GM04503 (cell line): ENCODE measurements at regions not wholly inside any gene's neighbourhood (a gene's known extent, or its start where the extent isn't known, plus 50 kb on each side); places are given as distances from the start of the nearest gene placed in this dataset.
"Not testable (repeated sequence)": the region's sequence is repeated elsewhere in the genome, so short reads cannot be mapped to it uniquely, and the experiment has no call there.

Experiments
- DNase-seq: peaks from one replicate; pipeline ENCODE4 v3.0.0-alpha.2; 2012; ENCODE audit warnings: low read depth

DNA sequence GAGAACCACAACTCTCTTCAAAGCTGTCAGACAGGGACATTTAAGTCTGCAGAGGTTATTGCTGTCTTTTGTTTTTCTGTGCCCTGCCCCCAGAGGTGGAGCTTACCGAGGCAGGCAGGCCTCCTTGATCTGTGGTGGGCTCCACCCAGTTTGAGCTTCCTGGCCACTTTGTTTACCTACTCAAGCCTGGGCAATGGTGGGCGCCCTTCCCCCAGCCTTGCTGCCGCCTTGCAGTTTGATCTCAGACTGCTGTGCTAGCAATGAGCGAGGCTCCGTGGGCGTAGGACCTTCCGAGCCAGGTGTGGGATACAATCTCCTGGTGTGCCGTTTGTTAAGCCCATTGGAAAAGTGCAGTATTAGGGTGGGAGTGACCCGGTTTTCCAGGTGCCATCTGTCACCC lies 822.1 kb downstream of the KCNMA1 start:
- not testable (repeated sequence) for DNase-seq

DNA sequence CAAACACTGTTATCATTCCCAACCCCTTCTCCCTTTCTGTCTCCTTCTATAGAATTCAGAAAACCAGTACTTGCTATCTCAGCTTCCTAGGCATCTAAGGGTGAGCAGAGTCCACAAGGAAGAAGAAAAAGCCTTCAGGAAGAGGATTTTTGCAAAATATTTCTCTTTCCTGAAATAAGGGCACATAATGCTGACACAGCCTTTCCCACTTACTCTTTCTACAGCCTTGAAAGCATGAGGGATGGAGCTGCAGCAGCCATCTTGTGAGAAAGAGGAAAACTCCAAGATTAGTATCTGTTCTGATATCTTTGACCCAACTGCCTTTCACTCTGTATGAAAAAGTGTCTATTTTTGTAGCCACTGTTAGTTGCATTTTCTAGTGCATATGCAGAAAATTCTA lies 826.2 kb downstream of the KCNMA1 start:
- DNase-seq: no peak

DNA sequence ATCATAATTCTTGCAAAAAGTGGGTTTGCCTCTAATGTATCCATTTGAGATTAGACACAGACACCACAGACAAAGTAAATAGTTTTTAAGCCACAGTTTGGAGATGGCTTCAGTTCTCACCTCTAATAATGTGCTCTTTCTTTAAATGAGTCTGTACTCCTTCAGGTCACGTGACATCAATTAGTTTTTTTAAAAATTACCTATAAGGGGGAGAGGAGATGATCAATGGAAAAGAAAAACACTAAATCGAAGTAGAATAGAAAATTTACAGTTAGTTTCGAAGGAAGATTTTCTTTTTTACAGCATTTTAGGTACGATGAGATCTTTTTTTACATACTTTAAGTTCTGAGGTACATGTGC lies 849.2 kb downstream of the KCNMA1 start:
- DNase-seq: no peak

DNA sequence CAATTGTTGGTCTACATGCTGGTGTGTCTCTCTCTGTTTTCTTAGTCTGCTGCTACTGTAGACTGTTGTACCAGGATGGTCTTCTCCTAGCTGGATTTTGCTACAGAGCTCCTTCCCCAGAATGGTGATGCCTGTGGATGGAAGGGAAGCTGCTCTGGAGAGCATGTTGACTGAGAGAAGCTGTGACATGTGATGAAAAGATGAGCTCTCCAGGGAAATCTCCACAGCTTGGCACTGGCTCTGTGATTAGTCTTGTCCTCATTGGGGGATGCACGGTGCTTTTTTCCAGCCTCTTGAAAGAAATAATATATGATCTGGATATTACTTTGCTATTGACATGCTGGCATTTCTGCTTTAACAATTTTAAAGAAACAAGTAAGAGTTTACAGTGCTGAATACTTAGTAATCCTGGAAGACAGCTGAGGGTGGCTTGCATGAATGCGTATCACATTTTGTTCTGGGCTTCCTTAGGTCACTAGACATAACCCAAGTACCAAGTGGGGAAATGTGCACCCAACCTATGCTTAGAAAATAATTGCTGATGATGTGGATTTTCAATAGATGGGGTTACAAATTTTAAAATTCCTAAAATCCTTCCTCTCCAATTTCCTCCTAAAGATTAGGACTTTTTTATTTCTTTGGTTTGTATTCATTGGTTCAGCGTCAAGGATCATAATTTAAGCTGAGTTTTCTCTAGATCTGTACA lies 849.7 kb downstream of the KCNMA1 start:
- DNase-seq: no peak

DNA sequence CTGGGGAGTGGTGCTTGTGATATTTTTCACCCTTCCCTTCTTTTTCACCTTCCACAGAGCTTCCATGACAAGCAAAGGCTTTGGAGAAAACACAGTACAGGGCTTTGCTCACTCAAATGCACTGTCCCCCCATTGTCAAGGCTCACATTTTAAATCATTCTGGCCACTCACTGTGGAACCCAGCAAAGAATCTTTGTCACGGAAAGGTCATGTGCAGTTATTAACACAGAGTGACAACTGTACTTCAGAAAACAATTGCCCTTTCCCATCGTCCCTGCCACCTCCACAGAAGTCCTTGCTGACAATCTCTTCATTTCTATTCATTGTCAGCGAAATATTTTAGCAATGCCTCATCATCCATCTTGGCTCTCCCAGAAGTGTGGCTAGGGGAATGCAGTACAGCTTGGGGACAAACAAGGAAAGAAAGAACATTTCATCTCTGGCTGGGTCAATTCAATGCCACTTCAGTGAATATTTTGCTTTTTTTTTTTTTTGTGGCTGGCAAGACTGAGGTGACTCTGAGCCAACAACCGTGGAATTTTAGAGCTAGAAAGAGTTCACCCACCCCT lies 851.0 kb downstream of the KCNMA1 start:
- DNase-seq: no peak

DNA sequence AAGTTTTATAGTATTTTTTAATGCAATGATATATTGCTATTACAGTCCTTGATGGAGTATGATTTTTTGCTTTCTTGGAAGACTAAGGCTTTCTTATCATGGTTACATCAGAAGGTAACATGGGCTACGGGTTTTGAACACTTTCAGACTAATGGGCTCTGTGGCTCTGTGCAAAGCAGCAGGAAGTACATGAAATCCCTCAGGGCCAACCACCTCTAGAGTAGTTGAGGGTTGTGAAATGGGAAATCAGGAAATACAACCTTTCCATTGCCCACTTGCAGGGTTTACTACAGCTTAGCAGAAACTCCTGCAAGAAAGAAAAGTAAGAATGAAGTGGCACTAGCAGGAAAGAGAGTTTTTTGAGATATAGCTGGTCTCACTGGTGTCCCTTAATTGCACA lies 853.5 kb downstream of the KCNMA1 start:
- DNase-seq: no peak

DNA sequence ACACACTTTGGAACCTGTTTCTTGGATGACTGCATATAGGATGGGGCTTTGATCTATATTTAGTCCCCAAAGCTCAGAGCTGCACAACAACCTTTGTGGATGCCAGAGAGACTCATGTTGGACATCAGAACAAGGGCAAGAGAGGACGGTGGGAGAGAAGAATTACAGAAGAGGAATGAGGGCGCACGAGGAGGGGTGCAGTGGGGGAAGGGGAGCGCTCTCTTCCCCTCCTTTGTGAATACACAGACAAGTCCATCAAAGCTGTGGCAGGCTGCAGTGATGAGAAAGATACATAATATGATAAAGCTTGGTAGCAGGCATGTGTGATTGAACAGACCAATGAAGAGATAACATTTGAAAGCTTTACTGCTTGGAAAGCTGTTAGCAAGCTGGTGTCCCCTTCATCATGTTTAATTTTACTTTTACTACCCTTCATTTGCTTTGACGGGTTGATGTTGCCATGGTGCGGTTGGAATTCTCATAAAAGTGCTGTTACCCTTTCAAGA lies 857.8 kb downstream of the KCNMA1 start:
- DNase-seq: no peak

DNA sequence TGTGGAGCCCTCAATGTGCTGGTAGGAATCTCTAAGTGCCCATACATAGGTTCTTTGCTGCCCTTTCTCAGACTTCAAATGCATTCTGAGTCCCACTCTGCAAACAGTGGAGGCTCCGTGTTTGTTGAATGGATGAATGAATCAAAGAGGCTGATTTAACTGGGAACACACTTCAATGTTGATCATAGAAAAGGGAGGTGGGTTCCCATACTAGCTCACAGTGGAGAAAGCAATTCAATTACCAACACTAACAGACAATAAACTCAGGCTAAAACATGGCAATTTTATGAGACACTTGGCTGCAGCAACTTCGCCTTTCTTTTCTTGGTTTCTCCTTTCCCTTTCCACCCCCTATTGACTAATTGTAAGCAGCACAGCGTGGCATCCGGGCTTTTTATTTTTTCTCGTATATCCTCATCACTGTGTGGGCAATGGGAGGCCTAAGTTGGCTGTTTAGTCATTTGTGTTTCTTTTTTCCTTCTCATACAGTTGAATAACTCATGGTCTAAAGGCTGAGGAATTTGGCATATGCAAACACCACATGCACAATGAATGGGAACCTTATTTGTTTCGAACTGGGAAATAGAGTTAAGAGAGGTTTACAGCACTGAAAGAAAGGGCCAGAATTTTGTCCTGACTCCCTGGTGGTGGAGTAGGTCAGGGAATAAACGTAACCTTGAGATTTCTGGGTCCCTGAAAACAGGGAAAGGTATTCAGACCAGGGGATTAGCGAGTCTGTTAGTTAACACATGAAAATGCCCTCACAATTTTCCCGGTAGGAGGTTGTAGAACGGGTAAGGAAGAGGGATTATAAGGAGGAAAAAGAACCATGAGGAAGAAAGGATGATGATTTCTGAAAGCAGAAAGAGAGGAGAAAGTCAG lies 858.5 kb downstream of the KCNMA1 start:
- peak; percentile 27 for DNase-seq

DNA sequence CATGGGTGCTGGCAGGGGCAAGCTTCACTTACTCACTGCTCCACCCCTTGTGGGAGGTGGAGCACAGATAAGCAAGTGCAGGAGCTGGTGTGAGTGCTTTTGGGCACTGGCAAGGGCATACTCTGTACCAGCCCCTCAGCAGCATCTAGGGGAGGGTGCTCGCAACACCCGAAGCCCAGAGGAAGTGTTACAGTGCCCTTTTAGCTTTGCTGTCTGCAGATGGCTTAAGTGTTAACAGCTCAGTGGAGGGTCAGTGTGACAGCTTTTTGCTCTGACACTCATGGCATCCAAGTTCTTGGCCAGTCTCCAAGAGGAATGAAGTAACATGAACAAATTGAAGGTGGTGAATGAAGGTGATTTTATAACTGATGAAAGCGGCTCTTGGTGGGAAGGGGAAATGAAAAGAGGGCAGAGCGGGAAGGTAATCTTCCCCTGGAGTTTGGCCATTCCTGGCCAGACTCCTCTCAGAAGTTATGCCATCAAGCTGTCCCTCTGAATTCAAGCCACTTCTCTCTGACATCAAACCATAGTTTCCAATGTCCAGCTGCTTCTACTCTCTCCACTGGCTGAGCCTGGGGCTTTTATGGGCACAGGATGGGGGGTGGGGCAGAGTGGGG lies 862.5 kb downstream of the KCNMA1 start:
- DNase-seq: no peak

DNA sequence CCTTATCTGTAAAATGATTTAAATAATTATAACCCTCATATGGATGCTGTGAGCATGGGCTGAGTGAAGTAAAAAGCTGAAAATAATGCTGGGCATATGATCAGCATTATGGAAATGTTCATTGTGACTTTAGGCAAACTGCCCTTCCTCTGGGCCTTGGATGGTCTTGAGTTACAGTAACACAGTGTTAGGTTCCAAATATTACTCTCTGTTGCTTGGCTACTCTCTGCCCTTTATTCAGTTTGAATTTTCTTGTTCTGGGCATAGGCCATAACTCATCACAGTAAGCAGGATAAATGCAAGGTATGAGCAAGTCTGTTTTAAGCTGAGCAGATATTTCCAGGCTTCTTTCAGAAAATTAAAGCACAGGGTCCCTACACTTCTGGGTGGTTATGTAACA lies 868.0 kb downstream of the KCNMA1 start:
- DNase-seq: no peak

DNA sequence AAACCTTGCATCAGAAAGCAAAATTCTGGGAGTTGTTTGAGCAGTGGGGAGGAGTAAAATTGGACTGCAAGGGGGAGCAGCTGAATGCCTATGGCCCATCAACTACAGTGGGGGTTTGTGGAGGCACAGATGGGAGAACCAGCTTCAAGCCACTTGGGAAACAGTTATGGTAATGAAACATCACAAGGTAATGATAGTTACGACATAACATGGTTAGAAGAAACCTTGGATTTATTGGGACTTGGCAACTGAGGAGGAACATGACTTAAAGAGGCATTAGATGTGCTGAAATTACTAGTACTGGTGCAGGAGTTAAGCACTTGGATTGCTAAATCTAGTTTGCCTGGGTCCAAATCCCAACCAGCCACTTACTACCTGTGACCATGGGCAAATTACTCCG lies 868.4 kb downstream of the KCNMA1 start:
- DNase-seq: no peak

DNA sequence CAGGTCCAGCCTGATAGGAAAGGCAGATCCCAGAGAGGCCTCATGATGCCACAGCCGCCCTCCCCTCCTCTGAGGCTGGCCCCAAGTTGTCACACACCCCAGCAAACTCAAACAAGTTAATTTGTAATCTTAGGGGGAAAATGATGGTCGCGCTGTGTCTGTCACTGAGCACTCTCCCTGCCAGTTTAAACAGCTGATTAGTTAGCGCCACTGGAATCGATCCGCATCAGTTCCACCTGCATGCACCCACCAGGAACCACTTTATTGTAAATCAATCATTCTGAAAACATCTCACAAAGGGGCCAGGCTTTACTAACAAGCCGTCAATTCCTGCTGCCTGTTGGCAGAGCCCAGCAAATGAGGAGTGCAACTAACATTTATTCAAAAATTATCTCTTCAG lies 870.9 kb downstream of the KCNMA1 start:
- DNase-seq: no peak

DNA sequence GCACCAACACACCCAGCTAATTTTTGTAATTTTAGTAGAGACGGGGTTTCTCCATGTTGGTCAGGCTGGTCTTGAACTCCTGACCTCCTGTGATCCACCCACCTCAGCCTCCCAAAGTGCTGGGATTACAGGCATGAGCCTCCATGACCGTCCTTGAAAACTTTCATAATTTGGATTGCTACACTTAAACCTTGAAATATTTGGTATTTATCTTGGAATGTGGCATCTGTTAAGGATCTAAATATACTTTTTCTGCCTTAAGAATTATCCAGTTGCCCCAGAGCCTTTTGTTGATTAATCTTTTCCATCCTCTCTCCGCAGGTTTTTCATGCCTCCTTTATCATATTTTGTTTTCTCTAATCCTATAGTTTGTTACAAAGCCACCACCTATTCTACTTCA lies 872.7 kb downstream of the KCNMA1 start:
- DNase-seq: not testable (repeated sequence)

DNA sequence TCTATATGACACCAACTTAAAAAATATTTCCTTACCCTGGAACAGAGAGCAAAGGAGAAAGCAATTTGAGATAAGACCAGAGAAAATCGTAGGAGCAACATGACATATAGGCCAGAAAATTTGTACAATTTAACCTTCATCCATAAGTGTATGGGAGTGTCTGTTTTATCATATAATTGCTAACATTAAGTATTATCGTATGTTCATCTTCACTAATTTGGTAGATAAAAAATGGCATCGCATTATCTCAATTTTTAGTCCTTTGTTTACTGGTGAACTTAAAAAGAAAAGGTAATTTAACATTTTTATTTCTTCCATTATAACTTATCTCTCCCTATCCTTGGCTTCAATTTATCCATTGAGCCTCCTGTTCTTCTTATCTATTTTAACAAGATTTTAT lies 873.4 kb downstream of the KCNMA1 start:
- no peak for DNase-seq

DNA sequence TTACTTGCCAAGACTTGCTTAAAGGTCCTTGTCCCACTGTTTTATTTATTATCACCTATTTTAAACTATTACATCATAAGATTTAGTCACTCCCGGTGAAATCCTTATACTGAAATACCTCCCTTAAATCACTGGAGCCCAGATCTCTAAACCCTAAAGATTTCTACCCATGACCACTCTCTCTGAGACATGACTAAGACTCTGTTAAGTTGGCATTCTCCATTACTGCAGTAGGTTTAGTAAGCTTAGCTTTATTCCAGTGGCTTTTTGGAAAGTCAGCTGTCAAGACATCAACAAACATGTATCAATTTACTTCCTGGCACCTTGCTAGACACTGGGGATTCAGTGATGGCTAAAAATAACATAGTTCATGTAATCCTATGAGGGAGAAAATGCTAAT lies 874.2 kb downstream of the KCNMA1 start:
- DNase-seq: no peak

DNA sequence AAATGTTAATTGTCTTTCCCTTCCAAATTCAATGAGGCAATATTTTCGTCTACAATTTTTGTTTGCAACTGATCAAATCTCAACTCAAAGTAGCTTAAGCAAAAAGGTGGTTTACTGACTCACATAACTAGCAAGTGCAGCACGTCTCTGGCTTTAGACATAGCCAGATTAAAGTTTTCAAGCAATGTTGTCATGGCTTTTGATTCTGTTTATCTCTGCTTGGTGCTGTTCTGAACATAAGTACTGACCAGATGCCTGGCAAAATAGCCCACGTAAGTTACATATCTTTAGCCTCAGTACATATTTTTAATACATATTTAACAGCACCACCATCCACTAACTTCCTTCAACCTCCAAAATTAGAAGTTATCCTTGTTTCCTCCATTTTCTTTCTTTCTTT lies 877.9 kb downstream of the KCNMA1 start:
- DNase-seq: no peak

DNA sequence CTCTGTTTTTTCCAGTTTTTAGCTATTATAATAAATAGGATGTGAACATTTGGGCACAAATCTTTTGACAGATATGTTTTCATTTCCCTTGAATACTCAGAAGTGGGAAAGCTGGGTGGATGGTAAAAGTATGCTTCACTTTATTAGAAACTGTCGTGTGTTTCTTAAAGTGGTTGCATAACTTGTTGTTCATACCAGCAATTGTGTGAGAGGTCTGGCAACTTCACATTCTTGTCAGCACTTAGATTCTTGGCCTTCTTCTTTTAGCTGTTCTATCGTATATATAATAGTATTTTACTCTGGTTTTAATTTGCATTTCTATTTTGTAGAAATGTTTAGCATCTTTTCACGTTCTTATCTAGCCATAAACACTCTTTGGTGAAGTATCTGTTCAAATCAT lies 894.4 kb downstream of the KCNMA1 start:
- no peak for DNase-seq

DNA sequence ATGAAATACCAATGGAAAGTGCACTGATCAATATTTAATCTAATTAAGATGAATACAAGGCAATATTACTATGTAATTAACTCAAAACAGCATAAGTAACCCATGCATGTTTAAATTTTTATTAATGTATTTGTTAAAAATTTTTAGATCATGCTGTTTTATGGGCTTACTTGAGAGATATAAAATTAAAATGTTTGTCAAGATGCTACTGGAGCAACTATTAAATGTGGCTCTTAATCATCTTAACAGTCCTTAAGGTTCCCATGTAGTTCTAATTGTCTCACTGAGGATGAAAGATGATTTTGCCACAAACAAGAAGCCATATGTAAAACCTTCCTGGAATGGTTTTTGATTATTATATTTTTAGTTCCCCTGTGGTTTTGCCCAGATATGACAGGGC lies 897.1 kb downstream of the KCNMA1 start:
- no peak for DNase-seq

DNA sequence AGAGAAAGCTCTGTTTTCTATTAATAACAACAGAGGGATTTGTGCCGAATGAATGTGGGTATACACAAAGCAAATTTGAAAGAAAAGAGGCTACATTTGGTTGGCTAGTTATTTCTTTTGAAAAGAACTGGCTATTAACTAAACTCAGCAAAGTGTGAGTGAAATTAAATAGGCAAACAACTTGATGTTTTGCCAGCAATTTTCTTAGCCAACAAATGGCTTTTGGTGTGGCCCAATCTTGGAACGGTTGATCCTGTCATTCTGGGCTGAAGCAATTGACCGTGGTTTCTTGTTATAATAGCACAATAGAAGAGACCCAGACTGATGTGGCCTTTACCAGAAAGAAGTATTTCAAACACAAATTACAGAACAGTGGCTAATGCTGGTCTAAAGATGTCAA lies 898.6 kb downstream of the KCNMA1 start:
- DNase-seq: no peak

DNA sequence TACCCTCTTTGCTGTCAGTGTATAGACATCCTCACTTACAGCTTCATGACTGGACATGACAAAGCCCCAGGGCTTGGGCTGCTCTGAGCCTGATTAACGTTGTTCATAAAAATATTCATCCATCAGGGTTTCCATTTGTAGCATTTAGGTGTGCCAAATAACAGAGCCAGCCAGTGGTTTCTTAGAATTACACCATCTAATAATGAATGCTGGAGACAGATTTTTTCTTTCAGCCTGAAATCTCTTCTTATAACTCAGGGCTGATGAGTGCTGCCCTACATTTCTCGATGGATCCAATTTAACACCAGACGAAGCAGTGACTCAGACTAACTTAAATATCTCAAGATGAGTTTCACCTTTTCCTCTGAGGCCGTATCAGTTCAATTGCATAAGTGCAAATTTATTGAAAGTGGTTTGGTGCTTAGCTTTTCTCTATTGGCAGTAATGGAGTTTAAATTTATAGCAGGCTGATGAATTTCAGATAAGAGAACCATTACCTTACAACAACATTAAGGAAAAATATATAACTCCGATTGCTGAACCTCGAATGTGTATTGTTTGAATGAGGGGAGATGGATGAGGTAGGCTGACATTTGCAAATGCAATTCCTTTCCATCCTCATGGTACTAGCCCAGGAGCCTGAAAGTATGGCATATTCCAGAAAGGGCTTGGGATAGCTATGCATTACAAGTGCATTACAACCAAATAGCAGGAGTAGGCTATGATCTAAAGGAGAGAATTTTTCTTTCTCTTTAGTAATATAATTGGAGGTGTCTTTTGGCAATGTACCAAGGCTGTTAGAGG lies 900.6 kb downstream of the KCNMA1 start:
- DNase-seq: no peak

DNA sequence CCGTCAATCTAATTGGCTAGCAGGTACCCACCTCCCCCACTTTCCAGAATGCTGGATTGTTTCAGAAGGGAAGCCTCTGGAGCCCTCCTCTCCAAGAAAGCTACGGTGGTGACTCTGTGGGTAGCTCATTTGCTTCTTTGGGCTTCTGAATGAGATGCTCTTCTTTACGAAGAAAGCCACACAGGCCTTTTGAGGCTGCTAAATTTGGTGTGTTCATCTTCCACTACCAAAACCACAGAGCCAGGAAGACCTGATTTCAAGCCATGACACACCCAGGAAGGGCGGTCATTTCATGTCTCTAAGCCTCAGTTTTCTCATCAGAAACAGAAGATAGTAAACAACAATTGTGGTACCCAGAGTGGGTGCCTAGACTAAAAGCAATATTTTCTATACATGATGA lies 901.2 kb downstream of the KCNMA1 start:
- no peak for DNase-seq

DNA sequence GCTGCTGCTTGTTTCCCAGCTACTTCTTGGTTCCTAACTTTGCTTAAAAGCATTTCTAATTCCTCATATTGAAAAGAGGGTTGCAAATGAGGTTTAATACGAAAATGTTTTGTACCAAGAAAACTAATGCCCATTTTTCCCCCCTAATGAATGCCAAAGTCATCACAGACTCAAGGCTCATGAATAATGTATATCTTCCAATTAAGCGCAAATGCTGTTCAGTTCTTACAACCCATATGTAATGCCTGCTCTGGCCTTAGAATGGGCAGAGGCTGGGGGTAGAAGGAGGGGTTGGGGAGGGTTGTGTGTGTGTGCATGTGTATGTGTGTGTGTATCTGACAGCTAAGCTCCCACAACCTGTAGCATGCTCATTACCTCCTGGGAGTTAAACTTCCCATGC lies 901.7 kb downstream of the KCNMA1 start:
- no peak for DNase-seq
